ENCODE measurements at regions not wholly inside any gene's neighbourhood (a gene's known extent, or its start where the extent isn't known, plus 50 kb on each side); places are given as distances from the start of the nearest gene placed in this dataset.

DNA sequence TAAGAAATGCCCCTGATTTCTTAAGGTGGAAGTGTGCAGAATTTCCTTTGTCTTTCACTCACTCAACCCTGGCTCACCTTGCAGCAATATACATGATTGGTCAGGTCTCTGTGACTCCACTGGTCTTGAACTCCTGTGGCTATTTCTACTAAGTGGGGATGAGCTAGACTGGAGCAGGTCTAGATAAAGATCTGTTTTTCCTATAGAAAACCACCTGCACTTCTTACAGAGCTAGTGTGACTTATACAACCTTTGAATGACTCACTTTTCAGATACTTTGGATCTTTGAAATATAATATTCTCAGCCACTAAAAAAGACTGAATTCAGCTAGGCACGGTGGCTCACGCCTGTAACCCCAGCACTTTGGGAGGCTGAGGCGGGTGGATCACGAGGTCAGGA is 98.5 kb upstream of the KCTD1 start:
- TF ChIP-seq TAF1 (IDR thresholded peaks at IDR 0.05; ENCODE audit: borderline replicate concordance, insufficient read depth, low read length) (no peak), SIN3A (IDR thresholded peaks at IDR 0.05; ENCODE audit: borderline replicate concordance, insufficient read depth, low read length) (no peak), FOXP2 (optimal IDR thresholded peaks at IDR 0.05; ENCODE audit: borderline replicate concordance, extremely low read depth, extremely low read length, insufficient read depth) (no peak), POLR2AphosphoS5 (IDR thresholded peaks at IDR 0.05; ENCODE audit: low read depth, low read length) (no peak)
- TF ChIP-seq, protein P1, sequence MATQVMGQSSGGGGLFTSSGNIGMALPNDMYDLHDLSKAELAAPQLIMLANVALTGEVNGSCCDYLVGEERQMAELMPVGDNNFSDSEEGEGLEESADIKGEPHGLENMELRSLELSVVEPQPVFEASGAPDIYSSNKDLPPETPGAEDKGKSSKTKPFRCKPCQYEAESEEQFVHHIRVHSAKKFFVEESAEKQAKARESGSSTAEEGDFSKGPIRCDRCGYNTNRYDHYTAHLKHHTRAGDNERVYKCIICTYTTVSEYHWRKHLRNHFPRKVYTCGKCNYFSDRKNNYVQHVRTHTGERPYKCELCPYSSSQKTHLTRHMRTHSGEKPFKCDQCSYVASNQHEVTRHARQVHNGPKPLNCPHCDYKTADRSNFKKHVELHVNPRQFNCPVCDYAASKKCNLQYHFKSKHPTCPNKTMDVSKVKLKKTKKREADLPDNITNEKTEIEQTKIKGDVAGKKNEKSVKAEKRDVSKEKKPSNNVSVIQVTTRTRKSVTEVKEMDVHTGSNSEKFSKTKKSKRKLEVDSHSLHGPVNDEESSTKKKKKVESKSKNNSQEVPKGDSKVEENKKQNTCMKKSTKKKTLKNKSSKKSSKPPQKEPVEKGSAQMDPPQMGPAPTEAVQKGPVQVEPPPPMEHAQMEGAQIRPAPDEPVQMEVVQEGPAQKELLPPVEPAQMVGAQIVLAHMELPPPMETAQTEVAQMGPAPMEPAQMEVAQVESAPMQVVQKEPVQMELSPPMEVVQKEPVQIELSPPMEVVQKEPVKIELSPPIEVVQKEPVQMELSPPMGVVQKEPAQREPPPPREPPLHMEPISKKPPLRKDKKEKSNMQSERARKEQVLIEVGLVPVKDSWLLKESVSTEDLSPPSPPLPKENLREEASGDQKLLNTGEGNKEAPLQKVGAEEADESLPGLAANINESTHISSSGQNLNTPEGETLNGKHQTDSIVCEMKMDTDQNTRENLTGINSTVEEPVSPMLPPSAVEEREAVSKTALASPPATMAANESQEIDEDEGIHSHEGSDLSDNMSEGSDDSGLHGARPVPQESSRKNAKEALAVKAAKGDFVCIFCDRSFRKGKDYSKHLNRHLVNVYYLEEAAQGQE (IDR thresholded peaks at IDR 0.05; ENCODE audit: insufficient read depth in 1 of 2, low read depth in 2 of 2, low read length in 2 of 2): no peak

DNA sequence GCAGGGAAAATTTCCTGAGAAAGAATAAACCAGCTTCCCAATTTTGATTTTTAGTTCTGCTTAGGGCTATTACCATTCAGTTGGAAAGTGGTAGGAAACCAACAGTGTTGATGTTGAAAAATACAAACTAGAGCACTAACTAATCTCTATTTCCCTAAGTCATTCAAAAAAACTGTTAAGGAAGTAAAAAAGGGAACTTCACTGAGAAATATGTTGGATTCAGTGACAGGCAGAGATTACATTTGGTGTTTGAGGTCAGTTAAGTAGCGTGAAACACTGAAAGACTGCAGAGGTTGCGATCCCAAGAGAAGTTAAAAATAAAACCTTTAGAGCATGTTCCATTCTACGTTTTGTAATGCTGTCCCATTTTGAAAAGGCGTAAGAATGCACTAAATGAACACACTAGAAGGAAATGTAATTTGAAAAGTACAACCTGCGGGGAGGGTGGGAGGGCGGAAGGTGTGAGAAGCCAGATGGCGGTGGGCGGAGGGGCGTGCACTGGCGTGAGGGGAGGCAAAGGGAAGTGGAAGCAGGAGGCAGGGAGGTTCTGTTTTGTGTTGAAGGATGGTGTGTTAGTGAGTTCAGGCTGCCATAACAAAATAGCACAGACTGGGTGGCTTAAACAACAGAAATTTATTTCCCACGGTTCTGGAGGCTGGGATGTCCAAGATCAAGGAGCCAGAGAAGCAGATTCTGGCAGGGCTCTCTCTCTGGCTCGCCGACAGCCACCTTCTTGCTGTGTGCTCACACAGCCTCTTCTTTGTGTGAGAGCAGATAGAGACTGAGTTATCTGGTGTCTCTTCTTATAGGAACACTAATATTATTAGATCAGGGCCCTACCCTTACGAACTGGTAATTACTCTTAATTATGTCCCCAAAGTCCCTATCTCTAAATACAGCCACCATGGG is 94.3 kb upstream of the KCTD1 start:
- TF ChIP-seq SIN3A (IDR thresholded peaks at IDR 0.05; ENCODE audit: borderline replicate concordance, insufficient read depth, low read length): no peak

DNA sequence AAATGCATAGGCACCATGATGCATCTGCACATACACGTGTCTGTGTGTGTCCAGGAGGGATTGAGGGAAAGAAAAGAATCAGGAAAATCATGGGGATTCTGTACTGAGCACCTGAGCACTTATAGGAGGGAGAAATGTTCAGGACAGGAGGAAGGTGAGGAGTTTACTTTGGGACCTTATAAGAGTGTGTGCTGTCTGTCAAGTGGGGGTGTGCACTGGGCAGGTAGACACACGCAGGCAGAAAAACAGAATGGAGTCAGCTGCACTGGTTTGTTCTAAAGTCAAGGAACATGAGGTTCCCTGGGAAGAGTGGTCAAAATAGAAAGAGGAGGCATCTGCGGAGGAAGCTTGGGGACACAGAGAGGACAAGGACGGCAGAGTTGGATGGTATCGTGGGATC is 92.2 kb upstream of the KCTD1 start:
- TF ChIP-seq SIN3A (IDR thresholded peaks at IDR 0.05; ENCODE audit: borderline replicate concordance, insufficient read depth, low read length) (no peak), TAF1 (IDR thresholded peaks at IDR 0.05; ENCODE audit: borderline replicate concordance, insufficient read depth, low read length) (no peak), FOXP2 (optimal IDR thresholded peaks at IDR 0.05; ENCODE audit: borderline replicate concordance, extremely low read depth, extremely low read length, insufficient read depth) (no peak), POLR2AphosphoS5 (IDR thresholded peaks at IDR 0.05; ENCODE audit: low read depth, low read length) (no peak)
- TF ChIP-seq, protein P1 (IDR thresholded peaks at IDR 0.05; ENCODE audit: insufficient read depth in 1 of 2, low read depth in 2 of 2, low read length in 2 of 2): no peak

DNA sequence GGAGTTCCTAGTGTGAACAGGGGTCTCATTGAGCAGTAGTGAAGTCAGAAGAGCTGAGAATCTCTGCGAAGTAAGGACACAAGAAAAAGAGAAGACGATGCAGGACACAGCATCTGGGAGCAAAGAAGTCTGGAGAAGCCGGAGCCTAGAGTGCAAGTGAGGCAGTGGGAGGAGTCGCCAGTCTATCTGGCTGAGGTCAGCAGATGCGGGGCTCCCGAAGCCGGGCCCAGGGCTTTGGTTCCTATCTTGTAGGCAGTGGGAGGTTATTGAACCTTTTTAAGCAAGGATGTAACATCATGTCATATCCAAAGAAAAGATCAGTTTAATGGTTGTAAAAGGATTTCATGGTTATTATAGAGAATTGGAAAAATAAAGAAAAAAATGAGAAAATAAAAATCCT is 90.8 kb upstream of the KCTD1 start:
- TF ChIP-seq POLR2AphosphoS5 (IDR thresholded peaks at IDR 0.05; ENCODE audit: low read depth, low read length): no peak
- TF ChIP-seq SIN3A (IDR thresholded peaks at IDR 0.05; ENCODE audit: borderline replicate concordance, insufficient read depth, low read length): no peak
- TF ChIP-seq TAF1 (IDR thresholded peaks at IDR 0.05; ENCODE audit: borderline replicate concordance, insufficient read depth, low read length): no peak
- TF ChIP-seq, protein P1 (IDR thresholded peaks at IDR 0.05; ENCODE audit: insufficient read depth in 1 of 2, low read depth in 2 of 2, low read length in 2 of 2): no peak
- no peak for TF ChIP-seq FOXP2 (optimal IDR thresholded peaks at IDR 0.05; ENCODE audit: borderline replicate concordance, extremely low read depth, extremely low read length, insufficient read depth)

DNA sequence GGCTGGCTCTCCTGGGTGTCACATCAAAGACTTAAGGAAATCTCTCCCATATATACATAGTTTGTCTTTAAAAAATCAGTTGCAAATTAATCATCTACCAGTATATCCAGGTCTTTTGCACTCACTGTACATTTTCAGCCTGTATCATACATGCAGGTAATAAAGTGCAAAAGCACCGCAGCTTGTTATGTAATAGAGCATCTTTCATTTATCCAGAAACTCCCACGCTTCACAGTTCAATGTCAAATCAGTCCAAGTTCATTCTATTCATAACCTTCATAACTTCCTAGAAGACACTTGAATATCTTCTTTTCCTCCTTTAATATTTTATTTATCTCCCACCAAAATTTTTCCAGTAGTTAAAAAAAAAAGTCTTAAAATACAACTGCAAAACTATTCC is 89.6 kb upstream of the KCTD1 start:
- TF ChIP-seq SIN3A (IDR thresholded peaks at IDR 0.05; ENCODE audit: borderline replicate concordance, insufficient read depth, low read length) (no peak), FOXP2 (optimal IDR thresholded peaks at IDR 0.05; ENCODE audit: borderline replicate concordance, extremely low read depth, extremely low read length, insufficient read depth) (no peak), POLR2AphosphoS5 (IDR thresholded peaks at IDR 0.05; ENCODE audit: low read depth, low read length) (no peak), TAF1 (IDR thresholded peaks at IDR 0.05; ENCODE audit: borderline replicate concordance, insufficient read depth, low read length) (no peak)
- TF ChIP-seq, protein P1 (IDR thresholded peaks at IDR 0.05; ENCODE audit: insufficient read depth in 1 of 2, low read depth in 2 of 2, low read length in 2 of 2): no peak

All from PFSK-1 (cell line).